Peyer's patch (tissue), 4 donors: ENCODE measurements at regions not wholly inside any gene's neighbourhood (a gene's known extent, or its start where the extent isn't known, plus 50 kb on each side); places are given as distances from the start of the nearest gene placed in this dataset.

Source experiments
- DNase-seq, 3 donors: peaks; one replicate each; pipeline ENCODE4 v3.0.0-alpha.2; 2017 to 2019
- H3K27ac ChIP-seq, 4 donors: fragments of 200-600 bp; sonication (generic); one replicate each; pipeline ENCODE4 v1.5.1; 2016 to 2019
- H3K27me3 ChIP-seq, 2 donors: fragments of 200-600 bp; sonication (generic); one replicate each; pipeline ENCODE4 v1.5.1; 2019
- H3K36me3 ChIP-seq, 3 donors: fragments of 200-600 bp; sonication (generic); one replicate each; pipeline ENCODE4 v1.5.1; 2016 to 2019
- H3K4me1 ChIP-seq, 4 donors: fragments of 200-600 bp; sonication (generic); one replicate each; pipeline ENCODE4 v1.5.1; 2016 to 2019
- H3K4me3 ChIP-seq, 4 donors: fragments of 200-600 bp; sonication (generic); 1 replicate in 3 of 4; 2 replicates in 1 of 4; pipeline ENCODE4 v1.5.1; 2016 to 2019; ENCODE audit warnings: mild to moderate bottlenecking in 1 of 4
- H3K9me3 ChIP-seq, 4 donors: fragments of 200-600 bp; sonication (generic); one replicate each; pipeline ENCODE4 v1.5.1; 2016 to 2019; ENCODE audit warnings: mild to moderate bottlenecking in 1 of 4
- CTCF ChIP-seq, 6 experiments: fragments of 450-650 bp in 4 of 6; fragments of 200-600 bp in 2 of 6; sonication (generic) in 1 of 6; IDR thresholded peaks; one replicate each; pipeline ENCODE4 v1.5.1; 2017 to 2019; ENCODE audit warnings: antibody characterized with exemption in 6 of 6, mild to moderate bottlenecking in 3 of 6, moderate library complexity in 1 of 6
- POLR2A ChIP-seq, 2 donors: fragments of 450-650 bp; IDR thresholded peaks; one replicate each; pipeline ENCODE4 v1.5.1; 2017; ENCODE audit warnings: antibody characterized with exemption in 2 of 2, mild to moderate bottlenecking in 2 of 2, moderate library complexity in 2 of 2

DNA sequence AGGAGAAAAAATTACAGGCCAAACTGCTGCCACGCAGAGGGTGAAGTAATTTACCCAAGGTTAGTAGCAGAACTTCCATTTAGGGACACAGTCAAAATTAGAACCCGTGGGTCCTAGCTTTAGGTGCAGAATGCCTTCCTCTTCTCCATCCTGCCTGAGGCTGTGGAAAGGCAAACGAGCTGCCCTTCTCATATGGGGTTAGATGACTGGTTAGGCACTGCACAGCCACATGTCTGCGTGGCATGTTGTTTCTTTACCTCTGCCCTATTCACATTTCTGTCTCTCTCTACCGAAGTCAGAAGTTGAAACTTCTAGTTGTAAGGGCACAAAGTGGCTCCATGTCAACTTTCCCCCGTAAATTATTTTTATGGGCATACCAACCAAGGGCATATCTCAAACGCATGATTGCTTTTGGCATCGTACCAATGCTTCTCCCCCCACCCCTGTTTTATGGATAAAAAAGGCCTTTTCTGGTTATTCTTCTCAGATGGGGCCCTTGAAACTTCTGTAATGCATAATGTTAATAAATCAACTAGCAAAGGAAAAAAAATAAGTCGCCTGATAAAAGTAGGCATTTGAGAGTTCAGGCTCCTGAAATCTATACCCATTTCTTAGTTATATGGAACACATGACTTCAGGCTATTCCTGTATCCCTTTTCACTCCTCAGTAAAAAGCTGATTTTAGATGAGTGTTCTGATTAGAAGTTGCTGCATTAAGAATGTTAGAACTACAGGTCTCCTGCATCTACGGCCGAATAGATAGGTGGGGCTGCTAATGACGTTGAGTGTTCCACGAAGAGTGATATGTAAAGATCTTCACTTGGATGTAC is 139.6 kb upstream of the NRIP1 start:
- H3K36me3 ChIP-seq: no peaks in the 10 kb centered on the region
- H3K27me3 ChIP-seq: no peaks in the 10 kb centered on the region
- DNase-seq: no peak
- no peak overlapping the region for H3K27ac ChIP-seq
- H3K4me1 ChIP-seq: no peaks in the 10 kb centered on the region
- no peak overlapping the region for H3K4me3 ChIP-seq
- TF ChIP-seq POLR2A (IDR thresholded peaks at IDR 0.05) (no peak), CTCF (IDR thresholded peaks at IDR 0.05) (no peak)
- no peaks in the 10 kb centered on the region for H3K9me3 ChIP-seq

DNA sequence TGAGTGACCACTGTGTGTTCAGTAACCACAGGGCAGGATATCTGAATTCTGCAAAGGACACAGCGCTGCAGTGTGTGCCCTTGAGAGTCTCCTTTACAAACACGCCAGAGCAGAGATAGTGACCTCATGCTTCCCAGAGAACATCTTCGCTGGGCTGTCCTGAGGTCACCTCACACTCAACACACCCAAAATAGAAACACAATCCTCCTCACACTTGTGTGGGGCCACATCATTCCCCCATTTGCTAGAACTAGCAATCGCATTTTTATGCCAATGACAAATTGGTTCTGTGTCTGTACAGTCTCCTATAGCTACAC is 140.1 kb upstream of the NRIP1 start:
- Histone ChIP-seq H3K4me3 (no peak overlapping the region), H3K4me1 (no peaks in the 10 kb centered on the region), H3K9me3 (no peaks in the 10 kb centered on the region), H3K36me3 (no peaks in the 10 kb centered on the region), H3K27me3 (no peaks in the 10 kb centered on the region), H3K27ac (no peak overlapping the region)
- no peak for TF ChIP-seq POLR2A (IDR thresholded peaks at IDR 0.05)
- no peak for DNase-seq

- DNase-seq: no peak
- no peak overlapping the region for H3K27ac ChIP-seq
- H3K4me3 ChIP-seq: no peak overlapping the region
- H3K9me3 ChIP-seq: no peaks in the 10 kb centered on the region
- no peaks in the 10 kb centered on the region for H3K4me1 ChIP-seq
- H3K36me3 ChIP-seq: no peaks in the 10 kb centered on the region
- H3K27me3 ChIP-seq: no peaks in the 10 kb centered on the region
- no peak for TF ChIP-seq POLR2A (IDR thresholded peaks at IDR 0.05)
- no peak for TF ChIP-seq CTCF (IDR thresholded peaks at IDR 0.05)
Observed at GRCh38 chr21:15206514-15206913, 141.7 kb upstream of the NRIP1 start.

GRCh38 chr21:15207231-15207630 is 142.4 kb upstream of the NRIP1 start:
- no peak overlapping the region for H3K27ac ChIP-seq
- no peaks in the 10 kb centered on the region for H3K36me3 ChIP-seq

DNA sequence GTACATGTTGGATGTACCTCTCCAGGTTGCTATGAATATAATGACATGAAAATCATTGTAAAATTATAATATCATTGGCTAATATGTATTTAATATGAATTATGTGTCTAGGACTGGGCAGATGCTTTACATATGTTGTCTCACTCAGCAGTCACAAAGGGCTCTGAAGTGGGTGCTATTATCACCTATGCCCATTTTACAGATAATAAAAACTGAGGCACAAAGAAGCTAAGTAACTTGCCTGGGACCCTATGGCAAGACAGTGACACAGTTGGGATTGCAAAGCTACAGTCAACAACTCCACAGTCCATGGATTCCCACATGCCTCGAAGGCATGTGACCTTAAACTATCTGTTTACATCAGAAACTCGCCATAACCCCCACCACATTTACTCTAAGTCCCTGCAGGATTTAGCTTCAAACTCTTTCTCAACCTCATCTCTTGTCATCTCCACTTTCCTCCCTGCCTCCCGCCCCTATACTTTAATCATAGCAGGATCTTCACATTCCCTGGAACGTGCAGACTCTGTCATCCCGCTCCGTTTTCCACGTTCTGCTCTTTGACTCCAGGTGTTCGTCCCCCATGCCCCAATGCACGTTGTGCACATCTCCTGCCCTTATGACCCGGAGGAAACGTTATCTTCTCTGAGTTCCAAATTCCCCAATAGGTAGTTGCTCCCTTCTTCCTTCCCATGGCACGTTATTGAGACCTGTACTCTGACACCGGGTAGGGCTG is 143.0 kb upstream of the NRIP1 start:
- Histone ChIP-seq H3K4me1 (no peaks in the 10 kb centered on the region), H3K9me3 (no peaks in the 10 kb centered on the region), H3K27ac (no peak overlapping the region), H3K4me3 (no peak overlapping the region), H3K27me3 (no peaks in the 10 kb centered on the region), H3K36me3 (no peaks in the 10 kb centered on the region)
- no peak for DNase-seq
- TF ChIP-seq CTCF (IDR thresholded peaks at IDR 0.05) (no peak), POLR2A (IDR thresholded peaks at IDR 0.05) (no peak)

More at GRCh38 chr21:15207231-15207630, 142.4 kb upstream of the NRIP1 start:
- H3K4me3 ChIP-seq: no peak overlapping the region
- no peak for DNase-seq
- H3K4me1 ChIP-seq: no peaks in the 10 kb centered on the region
- no peaks in the 10 kb centered on the region for H3K9me3 ChIP-seq
- H3K27me3 ChIP-seq: no peaks in the 10 kb centered on the region
- no peak for TF ChIP-seq POLR2A (IDR thresholded peaks at IDR 0.05)
- no peak for TF ChIP-seq CTCF (IDR thresholded peaks at IDR 0.05)

DNA sequence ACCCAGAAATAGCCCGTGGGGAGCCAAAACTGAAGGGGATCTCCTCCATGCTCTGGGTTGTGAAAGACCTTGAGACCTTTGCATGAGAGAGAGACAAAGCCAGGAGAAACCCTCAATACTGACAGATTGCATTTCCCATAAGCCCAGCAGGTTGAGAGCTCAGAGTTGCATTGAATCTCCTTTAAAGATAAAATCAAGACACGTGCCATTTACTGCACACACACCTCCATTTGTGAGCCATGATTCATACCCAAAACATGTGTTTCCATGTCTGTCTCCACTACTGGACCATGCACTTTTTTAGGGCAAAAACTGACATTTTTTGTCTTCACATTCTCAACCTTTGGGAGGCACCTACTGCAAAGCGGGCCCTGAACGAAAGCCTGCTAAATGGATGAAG is 144.0 kb upstream of the NRIP1 start:
- no peaks in the 10 kb centered on the region for H3K9me3 ChIP-seq
- H3K27me3 ChIP-seq: no peaks in the 10 kb centered on the region
- H3K4me1 ChIP-seq: no peaks in the 10 kb centered on the region
- DNase-seq: no peak
- no peak overlapping the region for H3K4me3 ChIP-seq
- no peaks in the 10 kb centered on the region for H3K36me3 ChIP-seq
- H3K27ac ChIP-seq: no peak overlapping the region
- no peak for TF ChIP-seq POLR2A (IDR thresholded peaks at IDR 0.05)
- TF ChIP-seq CTCF (IDR thresholded peaks at IDR 0.05): no peak
